DMS 273 (cell line): ENCODE measurements at regions not wholly inside any gene's neighbourhood (a gene's known extent, or its start where the extent isn't known, plus 50 kb on each side); places are given as distances from the start of the nearest gene placed in this dataset.
"Not testable (repeated sequence)": the region's sequence is repeated elsewhere in the genome, so short reads cannot be mapped to it uniquely, and the experiment has no call there.

Experiments used
- DNase-seq: peaks from one replicate; lab custom pipeline; 2025; ENCODE audit not compliant: unreplicated experiment; lab: John Stamatoyannopoulos, UW

DNA sequence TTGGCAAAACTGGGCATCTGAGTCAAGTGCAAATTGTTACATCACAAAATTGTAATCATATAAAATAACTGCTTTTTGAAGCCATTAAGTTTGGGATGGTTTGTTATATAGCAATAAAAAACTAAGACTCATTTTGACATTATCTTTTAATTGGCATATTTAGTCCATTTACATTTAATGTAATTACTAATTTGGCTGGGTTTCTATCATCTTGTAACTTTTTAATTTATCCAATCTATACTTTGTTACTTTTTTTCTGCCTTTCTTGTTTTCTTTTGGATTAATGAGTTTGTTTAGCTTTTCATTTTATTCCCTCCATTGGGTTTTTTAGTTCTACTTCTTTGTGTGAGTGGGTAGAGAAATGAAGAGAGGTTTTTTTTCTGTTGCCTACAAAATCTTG, 76.3 kb downstream of the DRAM2 start:
- no peak for DNase-seq

- DNase-seq = no peak
Measured at GRCh38 chr1:111062624-111063023, 77.3 kb downstream of the DRAM2 start.

DNA sequence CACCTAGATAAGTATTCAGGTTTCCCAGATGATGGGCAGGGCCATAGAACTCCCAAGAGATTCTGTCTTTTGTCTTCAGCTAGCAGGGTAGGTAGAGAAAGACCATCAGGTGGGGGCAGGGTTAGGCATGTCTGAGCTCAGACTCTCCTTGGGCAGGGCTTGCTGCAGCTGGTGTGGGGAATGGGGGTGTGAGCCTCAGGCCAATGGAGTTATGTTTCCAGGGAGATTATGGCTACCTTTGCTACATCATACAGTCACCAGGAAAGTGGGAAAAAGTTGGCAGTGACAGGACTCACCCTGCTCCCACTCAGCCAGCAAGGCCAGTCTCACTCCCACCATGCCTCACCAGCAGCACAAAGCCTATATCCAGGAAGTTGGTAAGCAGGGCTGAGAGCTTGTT, 77.8 kb downstream of the DRAM2 start:
- DNase-seq = peak; percentile 13

DNA sequence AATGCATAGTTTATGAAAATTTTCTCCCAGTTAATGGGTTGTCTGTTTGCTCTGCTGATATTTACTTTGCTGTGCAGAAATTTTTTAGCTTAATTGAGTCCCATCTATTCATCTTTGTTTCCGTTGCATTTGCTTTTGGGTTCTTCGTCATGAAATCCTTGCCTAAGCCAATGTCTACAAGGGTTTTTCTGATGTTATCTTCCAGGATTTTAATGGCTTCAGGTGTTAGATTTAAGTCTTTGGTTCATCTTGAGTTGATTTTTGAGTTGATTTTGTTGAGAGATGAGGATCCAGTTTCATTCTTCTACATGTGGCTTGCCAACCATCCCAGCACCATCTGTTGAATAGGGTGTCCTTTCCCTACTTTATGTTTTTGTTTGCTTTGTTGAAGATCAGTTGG, 85.2 kb downstream of the DRAM2 start:
- DNase-seq = peak; percentile 13

- no peak for DNase-seq
Measured at GRCh38 chr1:111052246-111052645, 87.6 kb downstream of the DRAM2 start.

- DNase-seq = not testable (repeated sequence)
Measured at GRCh38 chr1:111048253-111048652, 84.5 kb upstream of the LRIF1 start.

GRCh38 chr1:111045033-111045722, 81.5 kb upstream of the LRIF1 start:
- DNase-seq = peak; percentile 3

GRCh38 chr1:111032295-111032897, 68.7 kb upstream of the LRIF1 start:
- DNase-seq = peak; percentile 69

GRCh38 chr1:111030590-111030989, 66.9 kb upstream of the LRIF1 start:
- DNase-seq = peak; percentile 74

DNA sequence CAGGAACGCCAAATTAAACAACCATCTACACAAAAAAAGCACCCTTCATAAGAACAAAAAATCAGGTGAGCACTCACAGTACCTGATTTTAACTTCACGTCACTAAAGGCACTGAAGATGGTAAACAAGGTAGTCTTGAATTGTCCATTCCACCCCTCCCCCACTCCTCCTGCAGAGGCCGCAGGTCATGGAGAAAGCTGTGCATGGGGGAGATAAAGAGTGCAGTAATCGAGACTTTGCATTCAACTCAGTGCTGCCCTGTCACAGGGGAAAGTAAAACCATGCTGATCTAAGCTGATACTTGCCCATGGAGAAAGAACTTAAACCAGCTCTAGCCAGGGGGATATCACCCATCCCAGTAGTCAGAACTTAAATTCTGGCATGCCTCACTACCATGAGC, 61.4 kb upstream of the LRIF1 start:
- no peak for DNase-seq

GRCh38 chr1:111015222-111015621, 51.5 kb upstream of the LRIF1 start:
- DNase-seq = no peak
